Dedifferentiated amniotic fluid mesenchymal stem cell (primary cell): ENCODE measurements at regions not wholly inside any gene's neighbourhood (a gene's known extent, or its start where the extent isn't known, plus 50 kb on each side); places are given as distances from the start of the nearest gene placed in this dataset.

Experiments used
- DNase-seq: peaks from one replicate; pipeline ENCODE4 v3.0.0-alpha.2; 2016; ENCODE audit errors: extremely low spot score

- no peak for DNase-seq
Measured at GRCh38 chr22:22148905-22149304, 95.7 kb upstream of the VPREB1 start.

DNA sequence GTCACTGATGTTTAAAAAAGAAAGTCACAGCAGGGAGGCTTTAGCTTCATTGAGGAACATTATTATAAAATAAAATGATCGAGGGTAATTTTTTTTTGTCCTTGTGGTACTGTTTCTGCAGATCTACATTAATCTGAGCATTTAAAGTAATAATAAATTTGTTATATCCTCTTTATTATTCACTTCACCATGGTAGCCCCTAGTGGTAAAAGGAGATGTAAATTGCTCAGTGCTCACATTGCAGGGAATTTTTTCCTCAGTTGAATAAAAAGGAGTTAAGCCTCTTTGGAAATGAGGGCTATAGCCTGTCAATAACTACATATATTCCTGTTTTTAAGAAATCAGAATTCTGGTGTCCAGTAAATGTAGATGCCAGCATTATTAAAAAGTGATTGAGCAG is 99.7 kb upstream of the VPREB1 start:
- no peak for DNase-seq

DNA sequence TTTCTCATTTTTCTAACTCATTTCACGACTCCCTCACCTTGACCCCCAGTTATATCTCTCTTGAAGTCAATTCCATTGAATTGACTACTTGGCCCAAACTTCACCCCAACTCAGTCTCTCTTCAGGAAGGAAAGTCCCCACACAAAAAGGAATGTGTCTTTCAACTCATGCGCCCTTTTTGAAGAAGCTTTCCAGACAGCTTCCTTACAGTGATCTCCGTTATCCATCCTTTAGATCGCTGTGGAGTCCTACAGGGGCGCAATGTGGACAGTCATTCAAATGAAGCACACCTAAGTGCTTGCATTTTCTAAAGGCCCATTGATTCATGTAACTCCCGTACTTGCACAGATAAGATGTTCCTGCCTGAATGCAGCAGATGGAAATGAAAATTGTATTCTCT is 101.1 kb upstream of the VPREB1 start:
- no peak for DNase-seq

DNA sequence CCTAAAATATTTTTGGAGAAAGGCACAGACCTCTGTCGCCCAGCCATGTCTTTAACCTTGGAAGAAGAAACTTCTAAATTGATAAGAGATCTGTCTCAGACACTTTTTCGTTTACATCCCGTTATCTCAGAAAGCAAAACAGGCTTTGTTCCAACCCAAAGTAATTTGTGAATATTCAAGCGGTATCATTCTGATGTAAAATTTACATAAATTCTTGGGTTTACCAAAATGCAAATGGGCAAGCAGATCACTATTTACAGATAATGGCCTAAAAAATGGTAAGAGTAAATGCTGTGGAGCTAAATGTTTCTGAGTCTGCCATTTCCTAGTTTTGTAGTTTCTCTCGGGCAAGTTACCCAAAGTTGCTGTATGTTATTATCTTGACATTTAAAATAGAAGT is 101.9 kb upstream of the VPREB1 start:
- DNase-seq, result no peak

DNA sequence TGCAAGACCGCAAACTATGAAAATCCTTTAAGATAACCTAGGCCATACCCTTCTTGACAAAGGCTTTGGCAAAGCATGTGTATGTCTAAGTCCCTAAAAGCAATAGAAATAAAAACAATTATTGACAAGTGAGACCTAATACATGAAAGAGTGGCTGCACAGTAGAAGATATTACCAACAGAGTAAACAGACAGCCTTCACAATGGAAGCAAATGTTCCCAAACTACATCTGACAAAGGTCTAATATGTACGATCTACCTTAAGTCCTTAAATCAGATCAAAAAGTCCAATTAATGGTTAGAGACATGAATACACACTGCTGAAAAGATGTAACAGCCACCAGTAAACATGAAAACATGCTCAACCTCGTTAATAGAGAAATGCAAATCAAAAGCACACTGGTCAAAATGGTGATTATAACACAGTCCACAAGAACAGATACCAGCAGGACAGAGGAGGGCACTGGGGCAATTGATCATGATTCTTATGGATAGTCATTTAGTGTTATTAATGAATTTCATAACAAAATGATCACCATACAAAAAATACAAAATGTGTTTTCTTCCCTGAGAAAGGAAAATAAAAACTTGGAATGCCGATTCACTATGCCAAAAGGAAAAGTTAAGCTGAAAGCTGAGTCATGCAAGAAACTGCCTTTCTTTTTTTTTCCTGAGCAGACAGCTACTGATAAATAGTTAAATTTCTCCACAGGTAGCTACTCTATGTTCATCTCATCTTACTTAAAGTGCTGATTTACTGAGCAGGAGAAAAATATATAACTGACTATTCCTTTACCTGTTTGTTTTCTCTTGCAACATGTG is 102.6 kb upstream of the VPREB1 start:
- no peak for DNase-seq

- no peak for DNase-seq
Measured at GRCh38 chr22:22141031-22141430, 103.6 kb upstream of the VPREB1 start.

- DNase-seq, result no peak
Measured at GRCh38 chr22:22139364-22139763, 105.2 kb upstream of the VPREB1 start.

GRCh38 chr22:22138915-22139314 is 105.7 kb upstream of the VPREB1 start:
- DNase-seq, result no peak

GRCh38 chr22:22137891-22138290 is 106.7 kb upstream of the VPREB1 start:
- DNase-seq, result no peak

- DNase-seq, result no peak
Measured at GRCh38 chr22:22133910-22134309, 110.7 kb upstream of the VPREB1 start.

- no peak for DNase-seq
Measured at GRCh38 chr22:22130953-22131608, 113.5 kb upstream of the VPREB1 start.

DNA sequence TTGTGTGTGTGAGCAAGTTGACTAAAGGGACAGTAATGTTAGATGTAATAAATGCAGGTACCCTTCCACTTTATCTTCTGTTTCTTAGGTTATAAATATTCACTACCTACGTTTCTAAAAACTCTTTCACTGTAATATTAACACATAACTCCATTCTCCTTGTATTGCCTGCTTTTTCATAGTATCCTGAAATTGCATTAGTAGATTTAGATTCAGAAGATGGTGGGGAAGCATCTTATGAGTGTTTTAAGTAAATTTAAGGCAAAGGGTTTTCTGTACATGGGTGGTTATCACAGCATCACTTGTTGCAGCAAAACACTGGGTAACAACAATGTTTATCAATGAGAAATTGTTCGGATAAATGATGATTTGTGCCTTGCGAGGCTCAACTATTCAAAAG is 115.2 kb upstream of the VPREB1 start:
- DNase-seq, result no peak

GRCh38 chr22:22128440-22128839 is 116.1 kb upstream of the VPREB1 start:
- no peak for DNase-seq

DNA sequence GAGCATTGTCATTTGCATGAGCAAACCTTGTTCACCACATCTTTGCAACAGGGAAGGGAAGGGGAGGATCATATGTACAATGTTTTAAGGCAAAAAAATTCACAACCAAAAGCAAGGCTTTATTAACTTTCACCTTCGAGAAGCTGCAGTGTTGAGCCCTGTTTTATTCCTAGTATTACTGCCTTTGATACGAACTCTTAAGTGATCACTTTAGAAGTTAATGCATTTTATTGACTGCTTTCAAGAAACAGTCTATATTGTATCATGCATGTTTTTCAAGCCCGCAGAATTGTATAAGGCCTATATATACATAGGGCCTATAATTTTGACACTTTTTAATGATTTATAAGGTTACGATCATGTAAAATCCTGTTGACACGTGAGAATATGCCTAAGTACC is 117.5 kb upstream of the VPREB1 start:
- no peak for DNase-seq

DNA sequence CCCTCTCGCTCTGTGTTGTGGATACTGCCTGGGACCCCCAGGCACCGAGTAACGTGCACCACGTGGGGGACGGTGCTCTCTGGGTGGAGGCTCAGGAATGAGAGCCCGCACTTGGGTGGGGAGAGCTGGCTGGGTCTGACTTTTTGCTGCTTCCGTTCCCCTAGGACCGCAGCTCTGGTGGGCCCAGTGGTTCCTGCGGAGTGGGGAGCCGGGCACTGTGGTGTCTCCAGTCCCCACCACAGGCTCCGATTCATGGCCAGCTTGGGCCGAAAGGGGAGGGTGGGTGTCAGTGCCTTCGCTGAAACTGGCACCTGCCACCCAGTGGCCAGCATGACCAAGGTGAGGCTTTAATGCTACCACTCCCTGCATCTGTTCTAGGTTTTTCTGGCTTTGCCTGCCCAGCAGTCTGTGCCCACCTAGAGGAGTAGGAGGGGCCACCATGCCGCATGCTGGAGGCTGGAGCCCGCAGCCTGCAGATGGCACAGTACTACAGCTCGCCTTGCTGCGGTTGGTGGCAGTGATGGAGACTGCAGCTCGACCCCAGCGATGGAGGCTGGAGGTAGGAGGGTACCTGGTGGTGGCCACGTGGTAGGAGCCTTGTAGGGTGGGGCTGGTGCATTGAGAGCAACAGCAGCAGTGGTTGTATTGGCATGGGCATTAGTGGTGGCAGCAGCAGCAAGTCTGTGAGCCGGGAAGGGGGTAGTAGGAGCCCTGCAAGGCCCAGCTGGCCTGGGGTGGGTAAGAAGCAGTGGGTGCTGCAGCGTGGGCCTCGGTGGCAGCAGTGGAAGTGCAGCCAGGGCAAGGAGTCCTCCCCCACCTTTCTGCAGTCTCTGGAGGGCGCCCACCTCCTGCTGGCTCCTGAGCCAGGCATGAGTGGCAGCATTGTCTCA is 118.8 kb upstream of the VPREB1 start:
- no peak for DNase-seq

- no peak for DNase-seq
Measured at GRCh38 chr22:22125028-22125578, 119.5 kb upstream of the VPREB1 start.

DNA sequence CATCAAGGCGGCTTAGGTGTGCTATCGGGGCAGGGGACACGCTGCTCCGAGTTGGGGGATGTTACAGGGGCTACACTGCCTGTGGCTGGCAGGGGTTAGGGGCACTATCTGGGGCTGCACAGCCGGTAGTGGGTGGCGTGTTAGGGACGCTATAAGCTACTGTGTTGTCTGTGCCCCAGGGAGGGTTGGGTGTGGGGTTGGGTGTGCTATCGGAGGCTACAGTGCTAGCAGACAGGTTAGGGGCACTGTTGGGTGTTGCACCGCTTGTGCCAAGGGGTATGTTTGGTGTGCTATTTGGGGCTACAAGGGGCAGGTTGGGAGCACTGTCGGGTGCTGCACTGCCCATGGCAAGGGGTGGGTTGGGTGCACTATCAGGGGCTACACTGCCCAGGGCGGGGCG is 120.2 kb upstream of the VPREB1 start:
- no peak for DNase-seq

DNA sequence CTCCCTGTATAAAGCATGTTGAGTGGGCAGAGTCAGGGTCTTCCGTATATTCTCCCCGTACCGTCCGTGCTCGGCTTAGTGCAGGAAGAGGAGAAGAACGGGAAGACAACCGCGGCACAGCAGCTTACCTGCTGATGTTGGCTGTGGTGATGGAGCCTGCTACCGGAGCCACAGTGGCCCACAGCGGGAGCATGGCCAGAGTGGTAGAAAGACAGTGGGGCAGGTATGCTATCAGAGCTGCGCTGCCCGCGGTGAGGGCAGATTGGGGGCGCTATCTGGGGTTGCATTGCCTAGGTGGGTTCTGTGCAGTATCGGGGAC is 120.7 kb upstream of the VPREB1 start:
- DNase-seq, result no peak

DNA sequence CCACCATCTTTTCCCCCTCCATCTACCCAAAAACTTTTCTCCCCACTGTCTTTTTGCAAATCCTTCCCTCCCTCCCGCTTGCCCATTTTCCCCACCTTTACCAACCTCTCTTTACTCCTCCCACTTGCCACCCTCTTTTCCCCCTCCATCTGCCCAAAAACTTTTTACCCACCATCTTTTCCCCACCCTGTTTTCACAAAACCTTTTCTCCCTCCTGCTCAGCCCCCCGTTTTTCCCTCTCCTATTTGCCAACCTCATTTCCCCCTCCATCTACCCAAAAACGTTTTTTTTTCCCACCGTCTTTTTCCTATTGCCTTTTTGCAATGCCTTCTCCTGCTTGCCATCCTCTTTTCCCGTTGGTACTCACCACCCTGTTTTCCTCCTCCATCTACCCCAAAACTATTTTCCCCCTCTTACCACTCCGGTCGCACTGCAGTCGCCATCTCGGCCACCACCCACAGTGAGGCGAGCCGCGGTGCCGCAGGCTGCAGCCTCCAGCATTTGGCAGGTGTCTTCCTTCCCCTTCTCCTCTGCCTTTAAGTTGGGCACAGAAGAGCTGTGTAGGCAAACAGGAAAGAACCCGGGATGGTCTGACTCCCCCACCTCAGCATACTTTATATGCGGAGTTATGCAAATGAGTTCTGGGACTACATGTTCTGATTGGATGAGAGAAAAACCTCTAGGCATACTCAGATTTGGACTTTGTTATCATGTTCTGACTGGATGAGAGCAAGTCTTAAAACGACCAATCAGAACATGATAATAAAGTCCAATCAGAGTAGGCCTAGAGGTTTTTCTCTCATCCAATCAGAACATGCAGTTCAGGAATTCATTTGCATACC is 121.2 kb upstream of the VPREB1 start:
- no peak for DNase-seq

DNA sequence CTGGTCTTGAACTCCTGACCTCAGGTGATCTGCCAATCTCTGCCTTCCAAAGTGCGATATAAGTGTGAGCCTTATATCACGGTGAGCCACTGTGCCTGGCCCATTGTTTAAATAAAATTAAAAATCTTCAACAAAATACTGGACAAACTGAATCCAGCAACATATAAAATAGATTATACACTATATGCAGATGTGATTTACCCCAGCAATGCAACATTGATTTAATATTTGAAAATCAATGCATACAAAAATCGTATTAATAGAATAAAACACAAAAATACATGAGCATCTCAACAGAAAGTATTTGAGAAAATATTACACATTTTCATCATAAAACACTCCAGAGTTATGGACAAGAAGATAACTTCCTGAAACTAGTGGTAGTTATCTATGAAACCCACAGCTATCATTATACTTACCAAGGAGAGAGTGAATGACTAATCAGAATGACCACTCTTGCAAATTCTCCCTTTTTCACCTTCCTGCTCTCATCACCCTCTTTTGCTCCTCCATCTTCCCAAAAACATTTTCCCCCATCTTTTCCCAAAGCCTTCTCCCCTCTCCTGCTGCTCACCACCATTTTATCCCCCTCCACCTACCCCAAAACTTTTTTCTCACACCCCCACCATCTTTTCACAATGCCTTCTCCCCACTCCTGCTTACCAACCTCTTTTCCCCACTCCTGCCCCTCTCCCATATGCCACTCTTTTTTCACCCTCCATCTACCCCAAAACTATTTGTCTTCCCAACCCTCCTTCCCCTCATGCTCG is 122.1 kb upstream of the VPREB1 start:
- DNase-seq, result no peak

- DNase-seq, result no peak
Measured at GRCh38 chr22:22121445-22121844, 123.1 kb upstream of the VPREB1 start.
